ENCODE measurements at regions not wholly inside any gene's neighbourhood (a gene's known extent, or its start where the extent isn't known, plus 50 kb on each side); places are given as distances from the start of the nearest gene placed in this dataset.

DNA sequence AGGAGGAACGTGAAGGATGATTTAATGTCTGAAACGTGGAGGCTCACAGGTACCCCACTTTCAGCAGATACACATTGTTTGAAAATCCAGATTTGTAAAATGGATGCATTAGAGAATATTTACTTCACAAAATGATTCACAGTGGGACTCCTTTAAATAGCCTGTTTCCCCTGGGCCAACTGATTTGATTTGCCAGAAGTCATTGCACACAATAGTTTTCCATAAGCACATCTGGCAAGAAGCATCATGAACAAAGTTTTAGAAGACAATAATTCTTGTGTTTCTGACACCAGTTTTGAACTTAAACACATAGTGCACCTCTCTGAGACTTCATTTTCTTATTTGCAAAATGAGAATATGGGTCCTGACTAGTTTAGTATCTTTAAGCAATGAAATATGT lies 451.4 kb upstream of the SLC14A2 start:
- TF ChIP-seq CTCF (IDR thresholded peaks at IDR 0.05 in 4 of 5, conservative IDR thresholded peaks at IDR 0.05 in 1 of 5) (no peak), POLR2A (IDR thresholded peaks at IDR 0.05) (no peak)
